Calu3 (cell line): ENCODE measurements at regions not wholly inside any gene's neighbourhood (a gene's known extent, or its start where the extent isn't known, plus 50 kb on each side); places are given as distances from the start of the nearest gene placed in this dataset.
"Not testable (repeated sequence)": the region's sequence is repeated elsewhere in the genome, so short reads cannot be mapped to it uniquely, and the experiment has no call there.

Experiments used
- BruUV-seq: library from RNA; stranded (reverse); fragments of 400-500 nt; replicated peaks from 2 replicates; lab custom pipeline; 2021; lab: Mats Ljungman, UMichigan
- CTCF ChIA-PET: fragments of 300-600 bp; sonication (Branson Sonifier 250); formaldehyde crosslinking; loops from one replicate; lab custom pipeline; 2022; ENCODE audit warnings: antibody characterized with exemption; lab: Charles Lee
- DNase-seq: peaks from one replicate; pipeline ENCODE4 v3.0.0; 2022
- H3K27ac Mint-ChIP-seq: one replicate; pipeline ENCODE4 v1.8.0; 2022; ENCODE audit warnings: mixed read lengths; ENCODE audit not compliant: unreplicated experiment
- H3K27me3 Mint-ChIP-seq: one replicate; pipeline ENCODE4 v1.8.0; 2022; ENCODE audit warnings: mixed read lengths; ENCODE audit not compliant: unreplicated experiment
- H3K36me3 Mint-ChIP-seq: one replicate; pipeline ENCODE4 v1.8.0; 2022; ENCODE audit warnings: mild to moderate bottlenecking, moderate library complexity, mixed read lengths; ENCODE audit not compliant: insufficient read depth, unreplicated experiment
- H3K4me1 Mint-ChIP-seq: one replicate; pipeline ENCODE4 v1.8.0; 2022; ENCODE audit warnings: mild to moderate bottlenecking, low read depth, mixed read lengths; ENCODE audit not compliant: unreplicated experiment
- H3K4me3 Mint-ChIP-seq: one replicate; pipeline ENCODE4 v1.8.0; 2022; ENCODE audit warnings: mild to moderate bottlenecking, low read depth, moderate library complexity, mixed read lengths; ENCODE audit not compliant: unreplicated experiment
- H3K9me3 Mint-ChIP-seq: one replicate; pipeline ENCODE4 v1.8.0; 2022; ENCODE audit warnings: low read depth, mixed read lengths; ENCODE audit not compliant: unreplicated experiment
- CTCF ChIP-seq: fragments of 200-600 bp; IDR thresholded peaks from one replicate; pipeline ENCODE4 v1.8.0; 2022; ENCODE audit warnings: antibody characterized with exemption; ENCODE audit not compliant: unreplicated experiment
- intact Hi-C: fragments of 100-400 bp; cut with micrococcal nuclease; formaldehyde crosslinking; loops from one replicate; pipeline ENCODE4 v1.10.0; 2022; ENCODE audit not compliant: unreplicated experiment

GRCh38 chr14:105952222-105952621 lies 425.8 kb downstream of the TMEM121 start:
- H3K27ac Mint-ChIP-seq: no peak overlapping the region
- no peak for DNase-seq
- peaks cover 84% of the 10 kb centered on the region for H3K27me3 Mint-ChIP-seq
- H3K9me3 Mint-ChIP-seq: no peaks in the 10 kb centered on the region
- no TSS peak for BruUV-seq
- CTCF ChIA-PET: no interaction called here
- no peak for TF ChIP-seq CTCF
- intact Hi-C loops: no loop called here
- H3K36me3 Mint-ChIP-seq: no peaks in the 10 kb centered on the region
- no peaks in the 10 kb centered on the region for H3K4me1 Mint-ChIP-seq
- H3K4me3 Mint-ChIP-seq: no peak overlapping the region

- intact Hi-C loops: no loop called here
- Mint-ChIP-seq H3K4me3 (no peak overlapping the region), H3K9me3 (no peaks in the 10 kb centered on the region), H3K27ac (no peak overlapping the region), H3K27me3 (peaks cover 78% of the 10 kb centered on the region), H3K4me1 (no peaks in the 10 kb centered on the region), H3K36me3 (no peaks in the 10 kb centered on the region)
- TF ChIP-seq CTCF: no peak
- no peak for DNase-seq
- CTCF ChIA-PET: no interaction called here
- no TSS peak for BruUV-seq
Measured at GRCh38 chr14:105952826-105953225, 426.4 kb downstream of the TMEM121 start.

GRCh38 chr14:105961625-105962024 lies 435.2 kb downstream of the TMEM121 start:
- CTCF ChIA-PET, DNase-seq, H3K36me3 Mint-ChIP-seq, H3K4me3 Mint-ChIP-seq, H3K4me1 Mint-ChIP-seq, intact Hi-C loops, H3K27ac Mint-ChIP-seq, H3K9me3 Mint-ChIP-seq, BruUV-seq: not testable (repeated sequence)
- peaks cover 45% of the 10 kb centered on the region for H3K27me3 Mint-ChIP-seq

- Mint-ChIP-seq H3K4me3 (no peak overlapping the region), H3K9me3 (peaks cover 2% of the 10 kb centered on the region), H3K36me3 (no peaks in the 10 kb centered on the region), H3K27ac (no peak overlapping the region), H3K27me3 (peaks cover 54% of the 10 kb centered on the region), H3K4me1 (no peaks in the 10 kb centered on the region)
- no peak for DNase-seq
- no TSS peak for BruUV-seq
- intact Hi-C loops: no loop called here
- no peak for TF ChIP-seq CTCF
- CTCF ChIA-PET: no interaction called here
Measured at GRCh38 chr14:105962532-105962931, 436.1 kb downstream of the TMEM121 start.

- Mint-ChIP-seq H3K4me3 (no peak overlapping the region), H3K4me1 (no peaks in the 10 kb centered on the region), H3K9me3 (no peaks in the 10 kb centered on the region), H3K36me3 (no peaks in the 10 kb centered on the region), H3K27me3 (peaks cover 67% of the 10 kb centered on the region), H3K27ac (no peak overlapping the region)
- no peak for TF ChIP-seq CTCF
- DNase-seq: no peak
- intact Hi-C loops: no loop called here
- CTCF ChIA-PET: no interaction called here
- no TSS peak for BruUV-seq
Measured at GRCh38 chr14:105968291-105968690, 441.9 kb downstream of the TMEM121 start.

GRCh38 chr14:105969026-105969425 lies 442.6 kb downstream of the TMEM121 start:
- H3K4me3 Mint-ChIP-seq, H3K9me3 Mint-ChIP-seq, H3K4me1 Mint-ChIP-seq, intact Hi-C loops, BruUV-seq, H3K36me3 Mint-ChIP-seq, CTCF ChIA-PET, DNase-seq, H3K27ac Mint-ChIP-seq: not testable (repeated sequence)
- peaks cover 67% of the 10 kb centered on the region for H3K27me3 Mint-ChIP-seq

GRCh38 chr14:105970821-105971220 lies 444.4 kb downstream of the TMEM121 start:
- H3K36me3 Mint-ChIP-seq, H3K4me1 Mint-ChIP-seq, CTCF ChIA-PET, DNase-seq, H3K27ac Mint-ChIP-seq, BruUV-seq, H3K9me3 Mint-ChIP-seq, H3K4me3 Mint-ChIP-seq, intact Hi-C loops: not testable (repeated sequence)
- peaks cover 84% of the 10 kb centered on the region for H3K27me3 Mint-ChIP-seq
